Psoas muscle (tissue), 7 donors: ENCODE measurements at regions not wholly inside any gene's neighbourhood (a gene's known extent, or its start where the extent isn't known, plus 50 kb on each side); places are given as distances from the start of the nearest gene placed in this dataset.

Experiments used
- ATAC-seq, 4 donors: fragments of 200-7000 bp; cut with Tn5 transposase; one replicate each; pipeline ENCODE4 v1.9.1; 2020; ENCODE audit warnings: moderate library complexity in 3 of 4, mild to moderate bottlenecking in 2 of 4
- DNase-seq, 2 donors: peaks; one replicate each; pipeline ENCODE4 v3.0.0-alpha.2; 2020
- H3K27ac ChIP-seq: fragments of 200-600 bp; one replicate; pipeline ENCODE4 v1.8.0; 2022
- H3K27me3 ChIP-seq, 3 donors: fragments of 200-600 bp in 1 of 3; one replicate each; pipeline versions ENCODE4 v1.6.1 to v1.8.0; 2013 to 2022; ENCODE audit warnings: low read length in 2 of 3, mild to moderate bottlenecking in 2 of 3, moderate library complexity in 1 of 3; ENCODE audit not compliant: insufficient read depth in 3 of 3
- H3K36me3 ChIP-seq, 2 donors: fragments of 200-600 bp in 1 of 2; one replicate each; pipeline versions ENCODE4 v1.6.1 to v1.8.0; 2013 to 2022; ENCODE audit warnings: low read depth in 1 of 2, mild to moderate bottlenecking in 1 of 2, moderate library complexity in 1 of 2; ENCODE audit not compliant: insufficient read depth in 1 of 2
- H3K4me1 ChIP-seq: fragments of 200-600 bp; one replicate; pipeline ENCODE4 v1.8.0; 2022
- H3K4me3 ChIP-seq: fragments of 200-600 bp; one replicate; pipeline ENCODE4 v1.8.0; 2022; ENCODE audit warnings: mild to moderate bottlenecking
- H3K9me3 ChIP-seq: fragments of 200-600 bp; one replicate; pipeline ENCODE4 v1.8.0; 2022
- CTCF ChIP-seq: fragments of 200-600 bp; IDR thresholded peaks from one replicate; pipeline ENCODE4 v1.8.0; 2022; ENCODE audit warnings: antibody characterized with exemption
- WGBS, 3 donors: extraction: QIAGEN DNeasy Blood & Tissue Kit; methylation state at CpG; one replicate each; pipeline versions ENCODE4 v1.1.6 to v1.1.7; 2013; 5-methylcytosine and 5-hydroxymethylcytosine counted together
- intact Hi-C, 2 donors: fragments of 100-400 bp; cut with DNase I; formaldehyde crosslinking; loops; one replicate each; pipeline versions ENCODE4 v1.11.0 to v1.14.2; 2022
- donor health status: healthy with polysubstance abuse.
- donor health status: DM: no; HTN: no; CAD: no; lungs with moderate emphysema.
- donor health status: Bipolar disorder and iron deficiency.
- donor health status: healthy.
- donor health status: DM: yes; HTN: yes; CAD: no.
- donor health status: DM: no; HTN: no; CAD: no.
- donor health status: DM: yes; HTN: yes; CAD: no.

- H3K9me3 ChIP-seq: no peaks in the 10 kb centered on the region
- H3K36me3 ChIP-seq: no peaks in the 10 kb centered on the region
- no peak for DNase-seq
- no peaks in the 10 kb centered on the region for H3K27me3 ChIP-seq
- no peak for TF ChIP-seq CTCF
- intact Hi-C loops: no loop called here
- no peak overlapping the region for H3K27ac ChIP-seq
- no peaks in the 10 kb centered on the region for H3K4me1 ChIP-seq
- H3K4me3 ChIP-seq: no peak overlapping the region
- ATAC-seq: no peak
Measured at GRCh38 chr10:109480836-109481235, 442.5 kb downstream of the XPNPEP1 start.

DNA sequence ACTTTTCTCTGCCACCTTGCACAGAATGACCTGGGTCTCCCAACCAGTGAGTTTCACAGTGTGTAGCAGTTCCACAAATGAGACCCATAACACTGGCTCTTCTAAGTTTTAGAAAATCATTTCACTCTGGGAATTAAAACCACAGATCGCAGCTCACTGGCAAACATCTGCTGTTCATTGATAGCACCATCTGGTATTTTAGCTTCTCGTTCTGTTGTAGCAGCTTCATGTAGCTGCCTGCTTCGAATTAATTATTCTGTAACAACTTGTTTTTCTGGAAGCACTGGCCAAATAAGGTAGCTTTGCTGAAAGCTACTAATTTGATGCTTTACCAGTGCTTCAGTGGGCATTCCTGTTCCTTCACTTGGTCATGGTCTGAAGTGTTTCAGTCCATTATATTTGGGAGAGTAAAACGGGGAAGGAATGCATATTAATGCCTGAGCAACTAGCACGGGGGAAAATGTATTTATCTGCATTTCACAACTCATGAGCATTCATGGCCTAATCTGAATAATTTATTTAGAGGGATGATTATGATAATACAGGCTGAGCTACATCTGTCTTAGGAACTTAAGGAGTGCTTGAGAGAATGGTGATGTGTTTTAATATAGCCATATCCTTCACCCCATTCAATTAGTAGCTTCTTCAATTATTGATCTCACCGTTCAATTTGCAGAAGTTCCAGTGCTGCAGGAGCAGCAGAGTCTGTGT, 447.4 kb downstream of the XPNPEP1 start:
- Histone ChIP-seq H3K27ac (no peak overlapping the region), H3K27me3 (no peaks in the 10 kb centered on the region), H3K9me3 (no peaks in the 10 kb centered on the region), H3K4me3 (no peak overlapping the region), H3K4me1 (no peaks in the 10 kb centered on the region), H3K36me3 (no peaks in the 10 kb centered on the region)
- DNase-seq (no peak), ATAC-seq (no peak)
- intact Hi-C loops: no loop called here
- TF ChIP-seq CTCF: no peak
- WGBS, 3 donors: 23 to 30% (median 24%) methylated on average over 6 of the region's 6 CpGs

GRCh38 chr10:109474812-109475211, 448.5 kb downstream of the XPNPEP1 start:
- Histone ChIP-seq H3K9me3 (no peaks in the 10 kb centered on the region), H3K36me3 (no peaks in the 10 kb centered on the region), H3K4me3 (no peak overlapping the region), H3K27me3 (no peaks in the 10 kb centered on the region), H3K27ac (no peak overlapping the region), H3K4me1 (no peaks in the 10 kb centered on the region)
- ATAC-seq (no peak), DNase-seq (no peak)
- no peak for TF ChIP-seq CTCF
- 38 to 52% (median 52%) methylated on average over 4 of the region's 4 CpGs for WGBS, 3 donors
- intact Hi-C loops: no loop called here

DNA sequence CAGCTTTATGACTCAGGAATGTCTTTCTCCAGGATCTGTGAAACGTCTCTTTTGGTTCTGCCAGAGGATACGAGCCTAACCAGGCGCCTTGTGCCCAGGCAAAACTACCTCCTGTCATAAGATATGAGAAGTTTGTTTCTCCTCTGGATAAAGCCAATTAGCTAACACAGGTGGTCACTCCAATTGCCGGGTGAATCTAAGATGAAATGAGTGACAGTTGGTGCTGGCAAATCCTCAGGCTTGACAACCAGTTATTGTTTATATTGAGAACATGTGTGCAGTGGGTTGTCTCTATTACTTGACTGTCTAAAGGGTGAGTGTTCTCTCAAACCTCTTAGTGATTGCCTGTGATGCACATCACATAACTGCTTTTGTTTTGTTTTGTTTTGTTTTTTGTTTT, 449.1 kb downstream of the XPNPEP1 start:
- Histone ChIP-seq H3K27me3 (no peaks in the 10 kb centered on the region), H3K36me3 (no peaks in the 10 kb centered on the region), H3K9me3 (no peaks in the 10 kb centered on the region), H3K27ac (no peak overlapping the region), H3K4me1 (no peaks in the 10 kb centered on the region), H3K4me3 (no peak overlapping the region)
- no peak for ATAC-seq
- 35 to 43% (median 41%) methylated on average over 4 of the region's 4 CpGs for WGBS, 3 donors
- DNase-seq: no peak
- intact Hi-C loops: no loop called here
- no peak for TF ChIP-seq CTCF

GRCh38 chr10:109467551-109467950, 455.8 kb downstream of the XPNPEP1 start:
- WGBS, 3 donors: 17 to 38% (median 23%) methylated on average over 2 of the region's 2 CpGs
- Histone ChIP-seq H3K27me3 (peaks cover 0 to 2% (median 0%) of the 10 kb centered on the region in 3 donors), H3K4me3 (no peak overlapping the region), H3K9me3 (no peaks in the 10 kb centered on the region), H3K4me1 (no peaks in the 10 kb centered on the region), H3K27ac (no peak overlapping the region), H3K36me3 (no peaks in the 10 kb centered on the region)
- intact Hi-C loops: no loop called here
- no peak for TF ChIP-seq CTCF
- DNase-seq (no peak), ATAC-seq (no peak)
